ENCODE measurements at regions not wholly inside any gene's neighbourhood (a gene's known extent, or its start where the extent isn't known, plus 50 kb on each side); places are given as distances from the start of the nearest gene placed in this dataset.

DNA sequence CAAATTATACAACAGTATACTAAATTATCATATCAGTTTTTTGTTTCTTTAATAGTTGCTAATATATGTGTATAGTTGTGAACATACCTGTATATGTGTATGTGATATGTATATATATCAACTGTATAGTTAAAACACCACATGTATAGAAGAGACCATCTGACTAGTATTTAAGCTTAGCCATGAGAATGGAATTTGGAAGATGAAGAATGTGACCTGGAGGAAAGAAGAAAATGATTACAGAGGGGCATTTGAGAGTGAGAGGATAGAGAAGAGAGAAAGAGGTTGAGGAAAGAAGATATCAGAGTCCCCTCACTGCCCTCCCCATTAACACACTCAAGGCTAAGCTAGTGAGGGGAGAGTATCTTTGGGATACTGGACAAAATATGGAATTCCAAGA, 335.9 kb downstream of the BCKDHB start:
- Histone ChIP-seq H3K27me3 (ENCODE audit: control insufficient read depth in 3 of 3, insufficient read depth in 3 of 3, low read depth in 1 of 3, low read length in 3 of 3) (no peaks in the 10 kb centered on the region), H4K91ac (ENCODE audit: low read depth, low read length, poor library complexity) (no peak overlapping the region), H3K4me2 (ENCODE audit: insufficient read depth, low read length, poor library complexity, severe bottlenecking) (no peak overlapping the region), H2BK15ac (ENCODE audit: low read length) (no peak overlapping the region), H3K4me1 (ENCODE audit: control insufficient read depth in 2 of 2, insufficient read depth in 1 of 2, low read depth in 1 of 2, low read length in 2 of 2) (peaks cover 8 to 13% of the 10 kb centered on the region in 2 donors), H2AK5ac (ENCODE audit: low read depth, low read length) (no peak overlapping the region), H3K18ac (ENCODE audit: low read length) (no peak overlapping the region), H2BK5ac (ENCODE audit: low read length) (no peak overlapping the region), H3K27ac (replicated peaks; ENCODE audit: low read length) (no peak overlapping the region), H3K14ac (ENCODE audit: low read length) (no peak overlapping the region), H3K4me3 (ENCODE audit: low read length in 2 of 2) (no peak overlapping the region), H3K4ac (ENCODE audit: low read length) (no peak overlapping the region), H2AFZ (ENCODE audit: low read length) (no peak overlapping the region), H3K9ac (ENCODE audit: low read depth, low read length, poor library complexity) (no peak overlapping the region), H2BK12ac (ENCODE audit: low read length) (no peak overlapping the region), H2BK120ac (ENCODE audit: low read depth, low read length) (no peak overlapping the region), H3K23ac (ENCODE audit: low read depth, low read length, poor library complexity) (no peak overlapping the region), H3K9me3 (replicated peaks in 1 of 2; ENCODE audit: control insufficient read depth in 2 of 2, insufficient read depth in 1 of 2, low read depth in 1 of 2, low read length in 2 of 2) (peaks cover 8 to 12% of the 10 kb centered on the region in 2 donors), H4K8ac (ENCODE audit: low read depth, low read length) (no peak overlapping the region), H3K79me1 (ENCODE audit: low read depth, low read length) (no peaks in the 10 kb centered on the region), H3K36me3 (replicated peaks in 1 of 2; ENCODE audit: control insufficient read depth in 2 of 2, insufficient read depth in 2 of 2, low read length in 2 of 2) (no peaks in the 10 kb centered on the region)
- no peak for DNase-seq (ENCODE audit: low spot score)

DNA sequence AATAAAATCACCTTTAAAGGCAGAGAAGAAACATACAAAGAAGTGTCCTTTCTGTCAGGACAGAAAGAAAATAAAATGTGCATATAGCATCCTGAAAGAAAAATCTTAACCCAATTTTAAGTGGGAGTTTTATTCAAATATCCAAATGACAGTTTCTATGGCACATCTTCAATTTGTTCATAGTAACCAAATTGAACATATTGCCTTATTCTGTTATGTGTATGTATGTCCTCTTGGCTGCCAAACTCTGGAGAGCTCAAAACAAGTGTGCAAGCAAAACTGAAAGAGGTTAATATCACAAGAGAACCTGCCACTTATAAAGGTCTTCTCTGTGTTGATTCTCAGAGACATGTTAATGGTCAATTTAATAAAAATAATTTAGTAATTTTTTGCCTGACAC, 334.7 kb downstream of the BCKDHB start:
- Histone ChIP-seq H3K27me3 (ENCODE audit: control insufficient read depth in 3 of 3, insufficient read depth in 3 of 3, low read depth in 1 of 3, low read length in 3 of 3) (no peaks in the 10 kb centered on the region), H3K27ac (replicated peaks; ENCODE audit: low read length) (no peak overlapping the region), H3K9me3 (replicated peaks in 1 of 2; ENCODE audit: control insufficient read depth in 2 of 2, insufficient read depth in 1 of 2, low read depth in 1 of 2, low read length in 2 of 2) (peaks cover 3 to 9% of the 10 kb centered on the region in 2 donors)

DNA sequence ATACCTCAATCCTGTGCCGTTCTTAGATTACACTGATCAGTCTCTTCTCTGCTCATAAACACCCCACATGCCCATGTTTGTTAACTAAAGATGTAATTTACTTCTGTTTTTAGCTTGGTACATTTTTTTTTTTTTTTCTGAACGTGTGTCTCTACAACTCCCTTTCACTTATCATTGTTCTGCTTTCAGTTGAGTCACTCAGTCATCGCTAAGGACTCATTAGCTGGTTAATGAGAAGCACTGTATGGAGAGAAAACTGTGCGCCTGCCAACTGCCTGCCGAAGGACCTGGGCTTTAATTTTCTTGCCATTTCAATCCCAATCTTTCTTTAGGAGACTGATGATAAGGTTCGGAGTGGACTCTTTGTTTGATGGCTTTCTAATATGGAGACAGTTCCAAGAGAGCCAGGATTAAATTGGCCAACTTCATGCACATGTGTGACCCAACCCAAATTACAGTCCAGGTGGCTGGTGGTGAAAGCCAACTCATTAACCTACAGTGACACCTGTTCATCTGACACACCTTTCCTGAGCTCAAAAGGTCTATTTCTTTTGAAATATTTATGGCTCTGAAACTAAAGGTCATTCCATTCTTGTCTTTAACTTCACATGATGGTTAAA, 334.1 kb downstream of the BCKDHB start:
- no peak overlapping the region for H3K14ac ChIP-seq (ENCODE audit: low read length)
- no peak overlapping the region for H3K4me2 ChIP-seq (ENCODE audit: insufficient read depth, low read length, poor library complexity, severe bottlenecking)
- H3K4me3 ChIP-seq (ENCODE audit: low read length in 2 of 2), result no peak overlapping the region
- no peak overlapping the region for H2BK15ac ChIP-seq (ENCODE audit: low read length)
- H3K18ac ChIP-seq (ENCODE audit: low read length), result no peak overlapping the region
- no peak overlapping the region for H2AFZ ChIP-seq (ENCODE audit: low read length)
- WGBS, 2 donors (ENCODE audit: extremely low coverage in 2 of 2, insufficient read length in 2 of 2, insufficient replicate concordance in 1 of 2), result no CpG with 5 or more reads among the region's 6 CpGs
- no peak overlapping the region for H3K27ac ChIP-seq (replicated peaks; ENCODE audit: low read length)
- H2BK12ac ChIP-seq (ENCODE audit: low read length), result no peak overlapping the region
- no peak overlapping the region for H2BK5ac ChIP-seq (ENCODE audit: low read length)
- no peak overlapping the region for H3K9ac ChIP-seq (ENCODE audit: low read depth, low read length, poor library complexity)
- H3K27me3 ChIP-seq (ENCODE audit: control insufficient read depth in 3 of 3, insufficient read depth in 3 of 3, low read depth in 1 of 3, low read length in 3 of 3), result no peaks in the 10 kb centered on the region
- H3K9me3 ChIP-seq (replicated peaks in 1 of 2; ENCODE audit: control insufficient read depth in 2 of 2, insufficient read depth in 1 of 2, low read depth in 1 of 2, low read length in 2 of 2), result peaks cover 2 to 4% of the 10 kb centered on the region in 2 donors
- DNase-seq (ENCODE audit: low spot score), result no peak
- no peak overlapping the region for H2AK5ac ChIP-seq (ENCODE audit: low read depth, low read length)
- no peak overlapping the region for H3K23ac ChIP-seq (ENCODE audit: low read depth, low read length, poor library complexity)
- no peak overlapping the region for H4K8ac ChIP-seq (ENCODE audit: low read depth, low read length)
- no peak overlapping the region for H3K4ac ChIP-seq (ENCODE audit: low read length)
- no peaks in the 10 kb centered on the region for H3K36me3 ChIP-seq (replicated peaks in 1 of 2; ENCODE audit: control insufficient read depth in 2 of 2, insufficient read depth in 2 of 2, low read length in 2 of 2)
- H4K91ac ChIP-seq (ENCODE audit: low read depth, low read length, poor library complexity), result no peak overlapping the region
- peaks cover 8 to 13% of the 10 kb centered on the region in 2 donors for H3K4me1 ChIP-seq (ENCODE audit: control insufficient read depth in 2 of 2, insufficient read depth in 1 of 2, low read depth in 1 of 2, low read length in 2 of 2)
- no peaks in the 10 kb centered on the region for H3K79me1 ChIP-seq (ENCODE audit: low read depth, low read length)
- no peak overlapping the region for H2BK120ac ChIP-seq (ENCODE audit: low read depth, low read length)

More for the DNA sequence above, 334.7 kb downstream of the BCKDHB start:
- Histone ChIP-seq H2AFZ (ENCODE audit: low read length) (no peak overlapping the region), H2AK5ac (ENCODE audit: low read depth, low read length) (no peak overlapping the region), H3K4ac (ENCODE audit: low read length) (no peak overlapping the region), H3K36me3 (replicated peaks in 1 of 2; ENCODE audit: control insufficient read depth in 2 of 2, insufficient read depth in 2 of 2, low read length in 2 of 2) (no peaks in the 10 kb centered on the region), H3K79me1 (ENCODE audit: low read depth, low read length) (no peaks in the 10 kb centered on the region), H3K4me1 (ENCODE audit: control insufficient read depth in 2 of 2, insufficient read depth in 1 of 2, low read depth in 1 of 2, low read length in 2 of 2) (peaks cover 8 to 13% of the 10 kb centered on the region in 2 donors), H3K9ac (ENCODE audit: low read depth, low read length, poor library complexity) (no peak overlapping the region), H2BK5ac (ENCODE audit: low read length) (no peak overlapping the region), H3K4me3 (ENCODE audit: low read length in 2 of 2) (no peak overlapping the region), H4K8ac (ENCODE audit: low read depth, low read length) (no peak overlapping the region), H3K4me2 (ENCODE audit: insufficient read depth, low read length, poor library complexity, severe bottlenecking) (no peak overlapping the region), H4K91ac (ENCODE audit: low read depth, low read length, poor library complexity) (no peak overlapping the region), H3K18ac (ENCODE audit: low read length) (no peak overlapping the region), H2BK120ac (ENCODE audit: low read depth, low read length) (no peak overlapping the region), H2BK12ac (ENCODE audit: low read length) (no peak overlapping the region), H3K23ac (ENCODE audit: low read depth, low read length, poor library complexity) (no peak overlapping the region), H2BK15ac (ENCODE audit: low read length) (no peak overlapping the region), H3K14ac (ENCODE audit: low read length) (no peak overlapping the region)
- DNase-seq (ENCODE audit: low spot score), result no peak

DNA sequence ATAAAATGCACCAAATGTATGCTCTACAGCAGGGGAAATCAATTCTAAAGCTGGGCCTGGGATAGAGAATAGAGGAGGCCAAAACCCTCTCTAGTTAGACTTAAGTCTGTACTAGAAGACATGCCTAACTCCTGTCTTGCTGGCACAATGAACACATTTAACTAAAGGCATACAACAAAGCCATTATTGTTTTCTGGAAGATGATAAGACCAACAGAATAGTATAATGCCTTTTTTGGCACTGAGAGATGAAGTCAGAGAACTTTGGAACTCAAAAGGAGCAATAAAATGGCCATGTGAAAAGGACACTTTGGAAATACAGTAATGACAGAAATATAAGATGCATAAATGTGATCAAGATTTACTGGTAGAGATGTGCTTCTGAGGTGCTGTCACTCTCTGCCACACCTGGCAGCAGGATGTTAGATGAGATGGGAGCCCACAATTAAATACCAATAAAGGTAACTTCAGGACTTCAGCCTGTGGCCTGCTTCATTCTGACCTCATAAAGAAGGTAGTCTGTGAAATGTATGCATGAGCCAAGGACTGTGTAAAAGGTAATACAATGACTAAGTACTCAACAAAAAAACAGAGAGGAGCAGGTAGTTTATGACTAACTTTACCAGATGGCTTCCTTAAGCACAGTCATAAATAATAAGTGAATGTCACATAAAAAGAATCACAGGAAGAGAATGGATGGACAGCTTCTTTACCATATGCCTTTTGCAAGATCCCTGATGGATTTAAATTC, 333.4 kb downstream of the BCKDHB start:
- no peak overlapping the region for H3K9ac ChIP-seq (ENCODE audit: low read depth, low read length, poor library complexity)
- DNase-seq (ENCODE audit: low spot score), result no peak
- no peak overlapping the region for H2BK120ac ChIP-seq (ENCODE audit: low read depth, low read length)
- H2AK5ac ChIP-seq (ENCODE audit: low read depth, low read length), result no peak overlapping the region
- H3K27ac ChIP-seq (replicated peaks; ENCODE audit: low read length), result no peak overlapping the region
- no peak overlapping the region for H3K14ac ChIP-seq (ENCODE audit: low read length)
- H3K23ac ChIP-seq (ENCODE audit: low read depth, low read length, poor library complexity), result no peak overlapping the region
- no peaks in the 10 kb centered on the region for H3K27me3 ChIP-seq (ENCODE audit: control insufficient read depth in 3 of 3, insufficient read depth in 3 of 3, low read depth in 1 of 3, low read length in 3 of 3)
- no peak overlapping the region for H2BK15ac ChIP-seq (ENCODE audit: low read length)
- H3K4ac ChIP-seq (ENCODE audit: low read length), result no peak overlapping the region
- H3K36me3 ChIP-seq (replicated peaks in 1 of 2; ENCODE audit: control insufficient read depth in 2 of 2, insufficient read depth in 2 of 2, low read length in 2 of 2), result no peaks in the 10 kb centered on the region
- H3K9me3 ChIP-seq (replicated peaks in 1 of 2; ENCODE audit: control insufficient read depth in 2 of 2, insufficient read depth in 1 of 2, low read depth in 1 of 2, low read length in 2 of 2), result peaks cover under 1 to 2% of the 10 kb centered on the region in 2 donors
- no peak overlapping the region for H2BK5ac ChIP-seq (ENCODE audit: low read length)
- H4K8ac ChIP-seq (ENCODE audit: low read depth, low read length), result no peak overlapping the region
- no peak overlapping the region for H3K4me2 ChIP-seq (ENCODE audit: insufficient read depth, low read length, poor library complexity, severe bottlenecking)
- H2BK12ac ChIP-seq (ENCODE audit: low read length), result no peak overlapping the region
- no peaks in the 10 kb centered on the region for H3K79me1 ChIP-seq (ENCODE audit: low read depth, low read length)
- peaks cover 8 to 15% of the 10 kb centered on the region in 2 donors for H3K4me1 ChIP-seq (ENCODE audit: control insufficient read depth in 2 of 2, insufficient read depth in 1 of 2, low read depth in 1 of 2, low read length in 2 of 2)
- H2AFZ ChIP-seq (ENCODE audit: low read length), result no peak overlapping the region
- no peak overlapping the region for H3K4me3 ChIP-seq (ENCODE audit: low read length in 2 of 2)
- no peak overlapping the region for H4K91ac ChIP-seq (ENCODE audit: low read depth, low read length, poor library complexity)
- H3K18ac ChIP-seq (ENCODE audit: low read length), result no peak overlapping the region

All from neuronal stem cell (in vitro differentiated cells).